Gastroesophageal sphincter (tissue), 4 donors: ENCODE measurements at regions not wholly inside any gene's neighbourhood (a gene's known extent, or its start where the extent isn't known, plus 50 kb on each side); places are given as distances from the start of the nearest gene placed in this dataset.

ENCODE experiments used
- ATAC-seq: fragments of 150-250 bp; one replicate; pipeline ENCODE4 v1.9.1; 2016; ENCODE audit warnings: mild to moderate bottlenecking, moderate library complexity
- H3K27ac ChIP-seq, 4 donors: fragments of 200-600 bp; sonication (generic) in 3 of 4; 1 replicate in 3 of 4; 2 replicates in 1 of 4; pipeline ENCODE4 v1.5.1; 2016 to 2019
- H3K27me3 ChIP-seq: fragments of 200-600 bp; sonication (generic); one replicate; pipeline ENCODE4 v1.5.1; 2019
- H3K36me3 ChIP-seq, 2 donors: fragments of 200-600 bp; sonication (generic); one replicate each; pipeline ENCODE4 v1.5.1; 2019; ENCODE audit warnings: control low read depth in 1 of 2
- H3K4me1 ChIP-seq, 3 donors: fragments of 200-600 bp; sonication (generic); 1 replicate in 2 of 3; 2 replicates in 1 of 3; pipeline ENCODE4 v1.5.1; 2016 to 2019; ENCODE audit warnings: control low read depth in 2 of 3
- H3K4me3 ChIP-seq, 2 donors: fragments of 200-600 bp; sonication (generic); one replicate each; pipeline ENCODE4 v1.5.1; 2019; ENCODE audit warnings: mild to moderate bottlenecking in 1 of 2, moderate library complexity in 1 of 2
- H3K9me3 ChIP-seq, 3 donors: fragments of 200-600 bp; sonication (generic); one replicate each; pipeline ENCODE4 v1.5.1; 2017 to 2019; ENCODE audit warnings: control low read depth in 2 of 3
- CTCF ChIP-seq, 4 experiments: fragments of 200-600 bp in 2 of 4; fragments of 450-650 bp in 2 of 4; sonication (generic) in 1 of 4; IDR thresholded peaks; one replicate each; pipeline ENCODE4 v1.5.1; 2017 to 2019; ENCODE audit warnings: antibody characterized with exemption in 4 of 4, mild to moderate bottlenecking in 2 of 4, moderate library complexity in 2 of 4
- EP300 ChIP-seq: sonication (generic); formaldehyde crosslinking; IDR thresholded peaks from one replicate; pipeline ENCODE4 v1.6.1; 2017; ENCODE audit warnings: antibody characterized with exemption, mild to moderate bottlenecking
- POLR2A ChIP-seq, 2 donors: fragments of 450-650 bp; IDR thresholded peaks; one replicate each; pipeline ENCODE4 v1.6.1; 2017; ENCODE audit warnings: antibody characterized with exemption in 2 of 2, mild to moderate bottlenecking in 2 of 2, moderate library complexity in 1 of 2
- POLR2AphosphoS5 ChIP-seq: sonication (generic); formaldehyde crosslinking; IDR thresholded peaks from one replicate; pipeline ENCODE4 v1.6.1; 2017; ENCODE audit warnings: antibody characterized with exemption
- WGBS, 2 donors: methylation state at CpG; one replicate each; pipeline ENCODE4 v1.1.5; 2018; ENCODE audit warnings: low coverage in 1 of 2; 5-methylcytosine and 5-hydroxymethylcytosine counted together

GRCh38 chr20:6533761-6534479, 233.6 kb upstream of the BMP2 start:
- Histone ChIP-seq H3K4me1 (no peaks in the 10 kb centered on the region), H3K36me3 (no peaks in the 10 kb centered on the region), H3K9me3 (no peaks in the 10 kb centered on the region), H3K4me3 (peak overlapping the region in 1 of 2 donors; percentile 26), H3K27ac (peak overlapping the region in 1 of 4 donors; percentile 2), H3K27me3 (no peaks in the 10 kb centered on the region)
- WGBS, 2 donors: 32 to 35% methylated on average over 8 to 17 of the region's 17 CpGs
- no peak for TF ChIP-seq POLR2A (IDR thresholded peaks at IDR 0.05)
- no peak for TF ChIP-seq EP300
- no peak for TF ChIP-seq POLR2AphosphoS5
- no peak for TF ChIP-seq CTCF (IDR thresholded peaks at IDR 0.05)
- ATAC-seq: no peak

- no peak overlapping the region for H3K27ac ChIP-seq
- ATAC-seq: no peak
- 17 to 22% methylated on average over 2 of the region's 2 CpGs for WGBS, 2 donors
- no peaks in the 10 kb centered on the region for H3K4me1 ChIP-seq
- H3K36me3 ChIP-seq: no peaks in the 10 kb centered on the region
- no peaks in the 10 kb centered on the region for H3K27me3 ChIP-seq
- H3K9me3 ChIP-seq: no peaks in the 10 kb centered on the region
- no peak for TF ChIP-seq POLR2AphosphoS5
- TF ChIP-seq CTCF (IDR thresholded peaks at IDR 0.05): no peak
- no peak for TF ChIP-seq POLR2A (IDR thresholded peaks at IDR 0.05)
- no peak for TF ChIP-seq EP300
- H3K4me3 ChIP-seq: no peak overlapping the region
These were observed 234.1 kb upstream of the BMP2 start for GRCh38 chr20:6533351-6533750.

- Histone ChIP-seq H3K27ac (no peak overlapping the region), H3K4me3 (no peak overlapping the region), H3K27me3 (no peaks in the 10 kb centered on the region), H3K36me3 (no peaks in the 10 kb centered on the region), H3K4me1 (no peaks in the 10 kb centered on the region), H3K9me3 (peaks cover 0 to 6% (median 0%) of the 10 kb centered on the region in 3 donors)
- TF ChIP-seq CTCF (IDR thresholded peaks at IDR 0.05): no peak
- no peak for TF ChIP-seq EP300
- no peak for TF ChIP-seq POLR2A (IDR thresholded peaks at IDR 0.05)
- TF ChIP-seq POLR2AphosphoS5: no peak
- WGBS, 2 donors: 76 to 95% methylated on average over 3 of the region's 3 CpGs
- no peak for ATAC-seq
These were observed 236.6 kb upstream of the BMP2 start for GRCh38 chr20:6530779-6531315.

DNA sequence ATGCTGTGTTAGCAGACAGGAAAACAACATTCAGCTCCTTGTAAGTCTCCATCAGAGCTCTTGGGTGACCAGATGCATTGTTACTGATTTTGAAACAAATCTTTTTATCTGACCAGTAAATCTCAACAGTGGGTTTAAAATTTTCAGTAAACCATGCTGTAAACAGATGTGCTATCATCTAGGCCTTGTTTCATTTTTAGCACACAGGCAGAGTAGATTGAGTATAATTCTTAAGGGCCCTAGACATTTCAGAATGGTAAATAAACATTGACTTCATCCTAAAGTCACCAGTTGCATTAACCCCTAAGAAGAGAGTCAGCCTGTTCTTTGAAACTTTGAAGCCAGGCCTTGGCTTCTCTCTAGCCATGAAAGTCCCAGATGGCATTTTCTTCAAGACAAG, 237.2 kb upstream of the BMP2 start:
- H3K27ac ChIP-seq: no peak overlapping the region
- no peaks in the 10 kb centered on the region for H3K27me3 ChIP-seq
- no peak overlapping the region for H3K4me3 ChIP-seq
- no peak for TF ChIP-seq POLR2A (IDR thresholded peaks at IDR 0.05)
- TF ChIP-seq POLR2AphosphoS5: no peak
- no peak for TF ChIP-seq EP300
- no peak for TF ChIP-seq CTCF (IDR thresholded peaks at IDR 0.05)
- ATAC-seq: no peak
- no peaks in the 10 kb centered on the region for H3K4me1 ChIP-seq
- peaks cover 0 to 11% (median 0%) of the 10 kb centered on the region in 3 donors for H3K9me3 ChIP-seq
- no peaks in the 10 kb centered on the region for H3K36me3 ChIP-seq
